ENCODE measurements at regions not wholly inside any gene's neighbourhood (a gene's known extent, or its start where the extent isn't known, plus 50 kb on each side); places are given as distances from the start of the nearest gene placed in this dataset.

DNA sequence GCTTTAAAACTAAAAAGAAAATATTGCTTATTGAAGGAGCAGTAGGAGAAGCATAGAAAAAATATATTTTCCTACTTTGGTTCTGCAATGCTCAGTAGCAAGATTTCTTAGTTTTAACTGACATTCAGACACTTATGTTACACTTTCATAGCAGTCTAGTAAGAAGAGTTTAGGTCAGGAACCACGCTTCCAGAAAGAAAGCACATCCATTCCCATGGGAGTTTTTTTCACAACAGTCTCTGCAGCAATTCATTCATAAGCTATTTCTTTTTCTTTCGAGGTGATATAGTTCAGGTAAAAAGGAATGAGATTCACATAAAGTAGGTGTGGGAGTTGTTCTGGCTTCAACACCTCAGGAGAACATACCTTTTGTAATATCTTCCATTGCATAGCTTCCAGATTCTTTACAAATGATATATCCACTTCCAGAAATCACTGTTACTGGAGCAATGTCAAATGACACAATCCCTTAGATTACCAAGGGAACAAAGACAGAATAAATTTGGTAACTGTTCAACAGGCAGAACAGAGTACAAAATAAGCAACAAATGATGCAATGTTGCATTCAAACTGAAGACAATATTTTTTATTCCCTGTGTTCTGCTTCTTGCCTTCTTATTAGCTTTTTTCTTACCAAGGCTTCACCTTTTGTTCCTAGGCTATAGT lies 95.2 kb upstream of the GULP1 start:
- TF ChIP-seq EZH2phosphoT487 (IDR thresholded peaks at IDR 0.05; ENCODE audit: insufficient read depth, low read depth) (no peak), EZH2 (IDR thresholded peaks at IDR 0.05; ENCODE audit: insufficient read depth, poor library complexity, severe bottlenecking) (no peak)

Measured in GM23248 (cell line).